HL-60 (cell line): ENCODE measurements at regions not wholly inside any gene's neighbourhood (a gene's known extent, or its start where the extent isn't known, plus 50 kb on each side); places are given as distances from the start of the nearest gene placed in this dataset.

Source experiments
- DNase-seq, 2 experiments: peaks; one replicate each; pipeline ENCODE4 v3.0.0-alpha.2; 2010 to 2020; ENCODE audit warnings: low read depth in 1 of 2, low spot score in 1 of 2
- H3K27ac ChIP-seq: fragments of 250-450 bp; sonication (Bioruptor Pico); replicated peaks from 2 replicates; pipeline ENCODE4 v1.5.1; 2020; ENCODE audit warnings: mild to moderate bottlenecking, moderate library complexity
- H3K27me3 ChIP-seq: fragments of 250-450 bp; sonication (Bioruptor Pico); 2 replicates; pipeline ENCODE4 v1.5.1; 2021; ENCODE audit warnings: mild to moderate bottlenecking, moderate library complexity; ENCODE audit not compliant: insufficient read depth, poor library complexity, severe bottlenecking
- H3K4me3 ChIP-seq: replicated peaks from 2 replicates; pipeline ENCODE4 v1.5.1; 2011; ENCODE audit warnings: mild to moderate bottlenecking, control low read depth, low read length; ENCODE audit not compliant: insufficient read depth
- CTCF ChIP-seq: IDR thresholded peaks from one replicate; pipeline ENCODE4 v1.5.1; 2011; ENCODE audit warnings: low read length, control low read depth, inconsistent platforms; ENCODE audit not compliant: insufficient read depth
- GABPA ChIP-seq: IDR thresholded peaks from 2 replicates; pipeline ENCODE4 v1.6.1; 2012; ENCODE audit warnings: low read depth
- POLR2AphosphoS5 ChIP-seq: IDR thresholded peaks from 2 replicates; pipeline ENCODE4 v1.6.1; 2012; ENCODE audit warnings: low read depth
- REST ChIP-seq: IDR thresholded peaks from 2 replicates; pipeline ENCODE4 v1.6.1; 2012; ENCODE audit warnings: low read depth; ENCODE audit not compliant: insufficient replicate concordance
- SPI1 ChIP-seq: IDR thresholded peaks from 2 replicates; pipeline ENCODE4 v1.6.1; 2012; ENCODE audit warnings: low read depth, mild to moderate bottlenecking, borderline replicate concordance

- Histone ChIP-seq H3K4me3 (no peak overlapping the region), H3K27me3 (no peaks in the 10 kb centered on the region), H3K27ac (no peak overlapping the region)
- no peak for DNase-seq
- TF ChIP-seq REST, result no peak
- no peak for TF ChIP-seq POLR2AphosphoS5
- TF ChIP-seq SPI1, result no peak
- TF ChIP-seq GABPA, result no peak
- TF ChIP-seq CTCF, result no peak
These were observed 160.7 kb upstream of the PCBD1 start for GRCh38 chr10:71048971-71049615.

- Histone ChIP-seq H3K27ac (no peak overlapping the region), H3K27me3 (no peaks in the 10 kb centered on the region), H3K4me3 (no peak overlapping the region)
- no peak for DNase-seq
- TF ChIP-seq POLR2AphosphoS5 (no peak), REST (no peak), GABPA (no peak), SPI1 (no peak), CTCF (no peak)
These were observed 161.6 kb upstream of the PCBD1 start for GRCh38 chr10:71049994-71050393.

- DNase-seq, result no peak
- TF ChIP-seq CTCF (no peak), SPI1 (no peak), POLR2AphosphoS5 (no peak), REST (no peak), GABPA (no peak)
- no peaks in the 10 kb centered on the region for H3K27me3 ChIP-seq
- no peak overlapping the region for H3K27ac ChIP-seq
- H3K4me3 ChIP-seq, result no peak overlapping the region
These were observed 160.2 kb upstream of the UNC5B start for GRCh38 chr10:71052076-71052660.
